Activated T-cell treated with anti-CD3 and anti-CD28 coated beads, Interleukin-2, amount 50 U/mL, for 48 hours (primary cell): ENCODE measurements at regions not wholly inside any gene's neighbourhood (a gene's known extent, or its start where the extent isn't known, plus 50 kb on each side); places are given as distances from the start of the nearest gene placed in this dataset.
A peak's percentile ranks its signal among the peaks of the same experiment; 100 is the strongest.
"Not testable (repeated sequence)": the region's sequence is repeated elsewhere in the genome, so short reads cannot be mapped to it uniquely, and the experiment has no call there.

Experiments used
- DNase-seq, 2 experiments: peaks; one replicate each; pipeline ENCODE4 v3.0.0-alpha.2; 2020

DNA sequence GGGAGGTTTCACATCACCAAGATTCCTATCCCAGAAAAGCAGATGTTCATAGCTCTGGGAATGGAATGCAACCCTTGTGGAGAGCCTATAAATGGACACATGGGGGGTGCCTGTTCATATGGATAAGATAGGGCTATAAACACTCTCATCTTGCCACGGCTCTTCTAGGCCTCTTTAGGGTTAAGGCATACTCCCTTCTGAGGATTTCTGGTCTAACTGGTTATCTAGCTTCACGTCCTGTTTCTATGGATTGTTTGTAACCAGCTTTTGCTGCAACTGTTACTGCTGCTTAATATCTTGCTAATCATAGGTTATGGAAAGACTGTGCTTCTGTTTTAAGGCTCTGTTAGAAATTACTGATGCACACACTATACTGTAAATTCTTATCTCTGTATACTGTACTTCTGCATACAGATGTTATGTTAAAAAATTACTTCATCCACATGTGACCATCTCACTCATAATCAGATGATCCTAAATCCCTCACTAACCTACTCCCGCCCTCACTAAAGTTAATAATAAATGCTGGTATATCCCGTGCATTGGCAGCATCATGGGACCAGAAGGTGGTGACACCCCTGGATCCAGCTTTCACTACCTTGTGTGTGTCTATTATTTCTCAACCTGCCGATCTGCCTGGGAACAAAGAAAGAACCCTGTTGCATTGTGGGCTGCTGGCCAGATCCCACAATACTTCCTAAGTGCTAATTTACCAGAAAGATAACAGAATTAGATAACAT, 68.7 kb downstream of the PRKAB2 start:
- not testable (repeated sequence) for DNase-seq

DNA sequence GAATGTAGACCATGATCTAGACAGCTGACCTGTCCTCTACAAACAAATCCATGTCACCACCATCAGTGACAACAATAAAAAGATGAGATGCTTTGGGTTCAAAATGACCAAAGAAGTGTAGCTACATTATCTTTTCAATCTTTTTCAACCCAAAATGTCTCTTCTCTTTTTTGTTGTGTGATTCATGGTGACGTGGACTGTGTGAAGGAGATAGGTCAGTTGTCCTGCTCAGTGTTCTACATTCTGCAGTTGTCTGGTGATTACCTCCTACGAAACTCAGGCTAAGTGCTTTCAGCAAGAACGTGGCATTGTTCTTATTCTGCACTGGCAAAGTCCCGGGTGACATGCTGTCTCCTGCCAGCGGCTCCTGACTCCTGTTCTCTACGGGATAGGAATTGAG, 73.1 kb downstream of the PRKAB2 start:
- no peak for DNase-seq

DNA sequence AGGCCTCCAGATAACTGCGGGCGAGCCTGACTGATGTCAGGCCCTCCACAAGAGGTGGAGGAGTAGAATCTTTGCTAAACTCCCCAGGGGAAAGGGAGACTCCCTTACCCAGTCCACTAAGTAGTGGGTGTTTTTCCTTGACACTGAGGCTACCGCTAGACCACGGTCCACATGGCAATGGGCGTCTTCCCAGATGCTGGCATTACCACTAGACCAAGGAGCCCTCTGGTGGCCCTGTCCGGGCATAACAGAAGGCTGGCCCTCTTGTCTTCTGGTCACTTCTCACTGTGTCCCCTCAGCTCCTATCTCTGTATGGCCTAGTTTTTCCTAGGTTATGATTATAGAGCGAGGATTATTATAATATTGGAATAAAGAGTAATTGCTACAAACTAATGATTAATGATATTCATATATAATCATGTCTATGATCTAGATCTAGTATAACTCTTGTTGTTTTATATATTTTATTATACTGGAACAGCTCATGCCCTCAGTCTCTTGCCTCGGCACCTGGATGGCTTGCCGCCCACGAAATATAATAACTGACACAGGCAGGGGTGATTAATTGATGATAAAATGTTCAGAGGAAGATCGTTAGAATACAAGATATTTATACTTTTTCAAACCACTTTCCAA, 73.8 kb downstream of the PRKAB2 start:
- peak; percentile 46 to 48 for DNase-seq

DNA sequence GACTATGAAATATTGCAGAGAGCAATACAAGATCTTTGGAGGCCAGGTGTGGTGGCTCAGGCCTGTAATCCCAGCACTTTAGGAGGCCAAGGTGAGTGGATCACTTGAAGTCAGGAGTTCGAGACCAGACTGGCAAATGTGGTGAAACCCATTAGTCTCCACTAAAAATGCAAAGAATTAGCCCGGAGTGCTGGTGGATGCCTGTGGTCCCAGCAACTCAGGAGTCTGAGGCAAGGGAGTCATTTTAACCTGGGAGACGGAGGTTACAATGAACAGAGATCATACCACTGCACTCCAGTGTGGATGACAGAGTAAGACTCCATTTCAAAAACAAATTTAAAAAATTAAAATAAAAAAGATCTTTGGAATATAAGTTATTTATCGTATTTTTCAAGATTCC, 76.6 kb downstream of the PRKAB2 start:
- DNase-seq, result no peak

DNA sequence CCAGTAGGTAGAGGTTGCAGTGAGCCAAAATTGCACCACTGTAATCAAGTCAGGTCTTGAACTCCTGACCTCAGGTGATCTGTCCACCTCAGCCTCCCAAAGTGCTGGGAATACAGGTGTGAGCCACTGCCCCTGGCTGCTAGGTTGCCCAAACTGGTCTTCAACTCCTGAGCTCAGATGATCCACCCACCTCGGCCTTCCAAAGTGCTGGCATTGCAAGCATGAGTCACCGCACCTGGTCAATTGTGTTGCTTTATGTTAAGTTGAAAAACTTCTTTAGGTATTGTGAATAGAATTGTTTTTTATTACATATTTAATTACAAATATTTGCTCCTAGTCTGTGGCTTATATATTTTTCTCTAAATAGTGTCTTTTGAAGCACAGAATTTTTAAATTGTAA, 80.5 kb downstream of the PRKAB2 start:
- DNase-seq, result no peak

DNA sequence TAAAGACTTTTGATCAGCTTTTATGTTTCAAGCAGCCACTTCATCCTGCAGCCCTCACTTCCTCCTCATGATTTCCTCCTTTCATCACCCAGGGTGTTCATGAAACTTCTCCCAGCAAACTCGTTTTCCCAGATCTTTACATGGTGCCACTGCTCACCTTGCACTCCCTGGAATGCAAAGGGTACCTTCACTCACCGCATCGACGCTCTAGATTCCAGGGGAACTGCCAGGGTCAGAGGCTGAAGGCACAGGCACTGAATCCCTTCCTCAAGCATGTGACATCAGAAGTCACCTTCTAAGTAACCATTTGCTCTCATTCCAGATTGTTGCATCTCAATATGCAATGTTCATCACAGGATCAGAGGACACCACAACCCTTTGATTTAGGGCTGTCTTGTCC, 82.8 kb downstream of the PRKAB2 start:
- no peak for DNase-seq

DNA sequence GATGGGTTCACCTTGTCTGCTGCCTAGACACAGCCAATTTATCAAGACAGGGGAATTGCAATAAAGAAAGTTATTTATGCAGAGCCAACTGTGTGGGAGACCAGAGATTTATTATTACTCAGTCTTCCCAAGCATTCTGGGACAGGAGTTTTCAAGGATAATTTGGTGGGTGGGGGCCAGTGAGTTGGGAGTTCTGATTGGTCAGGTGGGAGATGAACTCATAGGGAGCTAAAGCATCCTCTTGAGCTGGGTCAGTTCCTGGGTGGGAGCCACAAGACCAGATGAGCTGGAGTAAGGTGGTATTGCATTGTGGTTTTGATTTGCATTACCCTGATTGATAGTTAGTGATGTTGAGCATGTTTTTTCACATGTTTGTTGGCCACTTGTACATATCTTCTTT, 86.1 kb downstream of the PRKAB2 start:
- DNase-seq, result no peak

DNA sequence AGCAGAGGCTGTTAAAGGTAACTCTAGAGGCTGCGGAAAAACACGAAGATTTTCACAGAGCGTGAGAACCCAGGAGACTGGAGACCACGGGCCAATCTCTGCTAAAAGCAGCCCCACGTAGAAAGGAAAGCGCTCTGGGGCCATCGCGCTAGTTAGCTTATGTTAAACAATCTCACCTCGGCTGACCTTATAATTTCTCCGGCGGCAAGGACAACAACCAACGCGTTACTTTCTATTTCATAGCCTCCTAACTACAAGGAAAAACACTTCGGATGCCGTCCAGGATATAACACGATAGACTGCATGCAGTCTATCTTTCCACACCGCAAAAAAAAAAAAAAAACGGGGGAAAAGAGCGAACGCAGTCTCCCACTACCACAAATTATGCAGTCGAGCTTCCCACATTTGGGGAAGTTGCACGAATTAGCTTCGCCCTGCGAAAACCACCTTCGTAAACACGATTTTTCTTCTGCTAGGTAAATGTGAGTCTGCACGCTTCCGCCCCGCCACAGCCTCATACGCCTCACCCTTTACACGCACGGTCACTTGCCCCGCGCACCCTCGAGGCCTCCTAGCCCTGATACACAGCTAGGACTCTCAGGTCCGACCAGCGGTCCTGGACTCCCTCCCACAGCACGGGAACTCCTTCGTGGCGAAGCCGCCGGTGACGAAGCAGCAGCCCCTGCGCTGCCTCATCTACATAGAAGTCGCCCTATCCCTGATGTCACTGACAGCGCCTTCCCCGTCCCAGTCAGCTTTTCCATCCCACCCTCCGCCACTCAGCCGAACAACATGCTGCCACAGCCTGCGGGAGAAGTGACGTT, 87.8 kb downstream of the PRKAB2 start:
- DNase-seq, result peak; percentile 90 to 91

DNA sequence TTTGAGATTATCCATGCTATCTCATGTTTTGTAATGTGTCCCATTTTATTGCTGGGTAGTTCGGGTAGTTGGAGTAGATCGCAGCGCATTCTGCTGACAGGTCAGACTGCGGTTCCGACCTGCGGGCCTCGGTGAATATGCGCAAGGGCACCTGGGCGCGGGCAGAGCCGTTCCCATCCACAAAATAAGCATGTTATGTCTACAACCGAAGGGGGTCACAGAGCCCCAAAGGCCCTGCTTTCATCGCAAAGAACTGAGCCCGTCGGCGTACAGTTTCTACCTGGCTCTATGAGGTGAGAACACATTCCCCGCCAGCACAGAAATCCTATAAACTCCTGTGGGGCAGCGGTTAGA, 88.4 kb downstream of the PRKAB2 start:
- DNase-seq, result no peak

DNA sequence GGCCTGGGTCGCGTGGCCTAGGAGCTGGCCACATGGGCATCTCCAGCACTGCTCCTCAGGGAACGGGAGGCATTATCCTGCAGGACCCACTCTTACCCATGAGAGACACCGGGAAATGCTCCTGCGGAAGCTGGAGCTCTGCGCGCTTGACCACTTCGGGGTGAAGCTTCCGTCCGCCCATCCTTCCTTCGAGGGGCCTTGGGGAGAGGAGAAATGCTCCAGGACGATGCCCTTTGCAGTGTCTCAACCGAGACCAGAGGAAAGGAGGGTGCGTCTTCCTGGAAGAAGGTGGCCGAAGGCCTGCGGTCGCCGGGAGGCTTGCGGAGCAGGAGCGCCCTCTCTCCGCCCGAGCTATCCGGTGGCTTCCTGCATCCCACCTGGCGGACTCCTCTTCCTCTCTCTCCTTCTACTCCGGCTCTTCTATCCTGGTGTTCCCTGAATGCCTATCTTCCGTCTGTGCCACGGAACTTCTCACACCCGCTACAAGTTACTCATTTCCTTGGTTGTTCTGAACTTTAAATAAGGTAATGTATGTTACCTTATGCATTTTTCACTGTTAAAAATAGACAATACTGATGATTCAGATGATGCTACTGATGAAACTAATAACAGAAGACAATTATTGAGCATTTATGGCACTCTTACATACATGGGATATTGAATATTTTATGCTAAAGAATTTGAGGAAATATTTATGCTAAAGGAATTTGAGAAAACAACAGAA, 91.4 kb downstream of the PRKAB2 start:
- peak in 1 of 2 experiments; percentile 29 for DNase-seq

DNA sequence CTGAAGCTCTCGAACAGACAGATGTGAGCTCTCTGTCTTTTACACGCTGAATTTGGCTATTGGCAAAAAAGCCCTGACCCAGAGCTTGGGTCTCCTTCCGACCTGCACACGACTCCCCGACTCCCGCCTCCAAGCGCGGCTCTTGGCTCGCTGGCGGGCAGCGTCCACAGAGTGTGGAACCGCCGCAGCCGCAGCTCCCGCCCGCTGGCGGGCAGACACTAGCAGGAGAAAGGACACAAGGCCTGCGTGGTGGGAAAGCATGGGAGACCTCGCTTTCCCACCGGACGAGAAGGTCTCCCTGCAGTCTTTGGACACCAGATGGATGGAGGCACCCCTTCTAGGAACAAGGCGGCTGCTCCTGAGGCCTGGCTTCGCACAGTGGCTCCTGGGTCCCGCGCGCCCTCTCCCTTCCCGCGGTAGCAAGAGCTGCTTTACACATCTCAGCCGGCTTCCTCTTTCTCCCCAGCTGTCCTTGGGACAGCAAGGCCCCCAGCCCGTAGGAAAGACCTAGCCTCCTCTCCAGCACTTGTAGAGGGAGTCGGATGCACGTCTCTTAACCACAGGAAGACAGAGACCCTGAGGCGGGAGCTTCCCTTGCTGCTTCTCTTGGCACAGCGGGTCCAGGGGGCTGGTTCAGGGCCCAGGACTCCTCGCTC, 92.1 kb downstream of the PRKAB2 start:
- DNase-seq, result peak; percentile 40 to 45

DNA sequence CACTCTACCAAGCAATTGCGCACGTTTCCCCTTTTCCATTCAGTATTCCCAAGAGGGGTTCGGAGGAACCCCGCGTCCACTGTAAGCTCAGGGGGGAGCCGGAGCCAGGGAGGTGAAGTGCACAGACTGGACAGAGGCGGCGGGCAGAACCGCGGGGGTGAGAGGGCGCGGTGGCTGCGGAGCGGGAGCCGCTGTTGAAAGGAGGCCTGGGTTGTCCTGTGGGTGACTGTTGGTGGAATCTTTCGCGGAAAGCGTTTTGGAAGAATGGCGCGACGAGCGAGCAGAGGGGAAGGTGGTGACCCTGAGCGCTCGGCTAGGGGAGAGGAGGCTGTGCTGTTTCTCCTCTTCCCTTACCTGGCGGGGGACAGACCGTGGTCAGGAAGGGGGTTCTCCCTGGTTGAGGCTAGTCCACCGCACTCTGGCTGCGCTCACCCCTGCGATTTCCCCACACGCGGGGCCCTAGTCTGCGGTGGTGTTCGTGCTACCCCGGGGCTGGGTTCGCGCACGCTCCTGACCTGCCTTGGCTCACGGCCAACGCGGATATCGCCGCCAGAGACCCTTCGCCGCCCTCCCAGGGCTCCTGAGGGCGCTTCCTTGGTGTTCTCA, 92.8 kb downstream of the PRKAB2 start:
- DNase-seq, result peak in 1 of 2 experiments; percentile 36

DNA sequence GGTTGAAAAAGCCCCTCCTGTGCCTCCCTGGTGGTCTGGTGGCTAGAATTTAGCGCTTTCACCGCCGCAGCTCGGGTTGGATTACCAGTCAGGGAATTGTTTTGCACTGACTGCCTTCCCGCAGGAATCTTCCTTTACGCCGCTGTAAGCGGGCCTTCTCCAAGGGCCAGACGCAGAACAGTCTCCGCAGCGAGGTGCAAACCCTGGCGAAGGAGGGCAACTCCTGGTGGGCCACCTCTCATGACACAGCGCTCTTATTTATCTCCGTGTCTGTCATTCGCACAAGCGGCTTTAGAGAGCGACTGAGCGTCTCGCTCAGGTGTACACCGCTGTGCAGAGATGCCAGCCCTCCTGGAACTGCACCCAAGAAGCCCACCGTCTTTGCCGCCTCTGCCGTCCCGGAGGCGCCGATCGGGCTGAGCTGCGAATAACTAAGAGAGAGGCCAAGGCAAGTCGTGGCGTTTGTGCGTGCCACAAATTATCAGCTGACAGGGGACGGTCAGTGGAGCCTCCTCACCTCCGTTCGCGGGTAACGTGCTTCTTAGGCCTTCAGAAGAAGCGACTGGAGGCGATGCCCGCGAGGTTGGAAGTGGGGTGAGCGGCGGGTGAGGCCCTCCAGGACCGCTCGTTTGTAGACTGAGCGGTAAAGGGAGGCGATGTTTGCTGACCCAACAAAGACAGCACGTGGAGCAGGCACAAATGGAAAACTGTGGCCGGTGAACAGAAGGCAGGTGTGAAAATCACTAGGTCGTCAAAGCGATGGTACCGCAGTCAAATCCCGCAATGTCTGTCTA, 93.5 kb downstream of the PRKAB2 start:
- DNase-seq, result peak in 1 of 2 experiments; percentile 29

DNA sequence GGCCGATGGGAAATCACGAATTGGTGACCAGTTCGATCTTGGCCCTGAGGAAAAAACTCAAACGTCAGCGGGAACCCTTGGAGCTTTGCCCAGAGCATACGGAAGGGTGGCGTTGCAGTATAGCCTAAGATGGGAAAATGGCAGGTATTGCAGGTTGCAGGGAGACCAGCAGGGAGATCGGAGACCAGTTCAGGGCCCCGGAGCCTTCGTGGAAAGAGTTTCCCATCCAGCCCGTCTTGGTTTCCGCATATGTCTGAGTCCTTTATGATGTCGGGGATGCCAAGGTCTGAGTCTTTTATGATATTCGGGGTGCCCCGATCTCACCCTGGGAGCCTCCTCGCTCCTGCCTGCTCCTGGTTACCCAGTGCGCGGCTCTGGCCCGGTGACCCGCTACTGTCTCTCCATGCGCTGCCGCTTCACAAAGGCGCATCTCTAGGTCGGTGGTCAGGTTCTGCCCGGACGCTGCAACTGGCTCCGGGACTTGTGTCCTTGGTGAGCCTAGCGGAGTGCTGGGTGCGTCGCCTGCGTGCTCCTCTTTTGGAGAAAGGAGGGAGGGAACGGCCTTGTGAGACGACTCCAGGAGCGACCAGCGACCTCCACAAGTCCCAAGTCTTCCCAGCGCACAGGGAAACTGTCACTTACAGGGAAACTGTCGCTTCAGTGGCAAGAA, 94.2 kb downstream of the PRKAB2 start:
- peak in 1 of 2 experiments; percentile 23 for DNase-seq

DNA sequence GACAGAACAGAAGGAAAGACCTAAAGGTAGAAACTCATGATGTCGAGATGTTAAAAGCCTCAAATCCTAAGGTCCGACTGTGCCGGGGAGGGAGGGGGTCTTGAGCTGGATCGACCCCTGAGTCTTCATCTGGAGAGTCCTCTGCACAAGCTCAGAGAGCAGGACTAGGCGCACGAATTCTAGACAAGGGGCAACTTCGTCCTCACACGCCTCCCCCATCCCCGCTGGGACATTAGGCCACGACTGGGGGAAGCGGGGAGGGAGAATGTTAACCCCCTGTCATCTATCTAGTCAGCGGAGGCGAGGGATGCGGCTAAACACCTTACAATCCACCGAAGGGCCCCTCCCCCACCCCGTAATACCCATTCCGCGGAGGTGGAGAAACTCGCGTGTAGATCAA, 94.7 kb downstream of the PRKAB2 start:
- DNase-seq, result no peak

DNA sequence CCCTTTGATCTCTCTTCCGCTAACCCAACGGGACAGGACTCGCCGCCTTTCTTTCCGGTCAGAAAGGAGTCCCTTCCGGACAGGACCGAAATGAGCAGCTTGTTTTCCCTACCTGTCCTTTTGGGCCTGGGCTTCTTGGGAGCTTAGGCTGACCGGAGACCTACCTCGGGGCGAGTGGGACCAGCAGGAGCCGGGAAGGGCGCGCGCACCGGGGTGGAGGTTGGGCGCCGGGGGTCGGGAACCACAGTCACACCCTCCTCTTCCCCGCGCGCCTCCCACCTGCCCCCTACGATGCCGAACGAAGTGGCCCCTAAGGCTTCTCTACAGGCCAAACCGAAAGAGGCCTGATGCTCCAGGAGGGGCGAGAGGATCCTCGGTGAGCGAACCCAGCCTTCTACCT, 95.2 kb downstream of the PRKAB2 start:
- no peak for DNase-seq

DNA sequence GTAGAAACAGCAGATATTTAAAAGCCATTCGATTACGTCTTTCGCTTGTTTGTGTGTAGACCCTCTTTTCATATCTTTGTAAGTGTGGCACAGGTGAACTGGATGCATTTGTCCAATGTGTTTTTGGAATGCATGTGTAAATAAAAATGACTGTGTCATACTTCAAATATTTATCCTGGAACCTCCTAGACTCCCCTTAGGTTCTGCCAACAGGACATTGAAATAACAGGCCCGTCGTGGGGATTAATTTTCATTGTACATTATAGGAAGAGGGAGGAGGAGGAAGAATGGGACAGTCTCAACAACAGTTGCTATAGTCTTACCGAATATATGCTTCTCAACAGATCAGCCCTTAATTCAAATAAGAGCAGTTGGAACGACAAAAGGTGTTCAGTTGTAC, 95.8 kb downstream of the PRKAB2 start:
- DNase-seq, result no peak

DNA sequence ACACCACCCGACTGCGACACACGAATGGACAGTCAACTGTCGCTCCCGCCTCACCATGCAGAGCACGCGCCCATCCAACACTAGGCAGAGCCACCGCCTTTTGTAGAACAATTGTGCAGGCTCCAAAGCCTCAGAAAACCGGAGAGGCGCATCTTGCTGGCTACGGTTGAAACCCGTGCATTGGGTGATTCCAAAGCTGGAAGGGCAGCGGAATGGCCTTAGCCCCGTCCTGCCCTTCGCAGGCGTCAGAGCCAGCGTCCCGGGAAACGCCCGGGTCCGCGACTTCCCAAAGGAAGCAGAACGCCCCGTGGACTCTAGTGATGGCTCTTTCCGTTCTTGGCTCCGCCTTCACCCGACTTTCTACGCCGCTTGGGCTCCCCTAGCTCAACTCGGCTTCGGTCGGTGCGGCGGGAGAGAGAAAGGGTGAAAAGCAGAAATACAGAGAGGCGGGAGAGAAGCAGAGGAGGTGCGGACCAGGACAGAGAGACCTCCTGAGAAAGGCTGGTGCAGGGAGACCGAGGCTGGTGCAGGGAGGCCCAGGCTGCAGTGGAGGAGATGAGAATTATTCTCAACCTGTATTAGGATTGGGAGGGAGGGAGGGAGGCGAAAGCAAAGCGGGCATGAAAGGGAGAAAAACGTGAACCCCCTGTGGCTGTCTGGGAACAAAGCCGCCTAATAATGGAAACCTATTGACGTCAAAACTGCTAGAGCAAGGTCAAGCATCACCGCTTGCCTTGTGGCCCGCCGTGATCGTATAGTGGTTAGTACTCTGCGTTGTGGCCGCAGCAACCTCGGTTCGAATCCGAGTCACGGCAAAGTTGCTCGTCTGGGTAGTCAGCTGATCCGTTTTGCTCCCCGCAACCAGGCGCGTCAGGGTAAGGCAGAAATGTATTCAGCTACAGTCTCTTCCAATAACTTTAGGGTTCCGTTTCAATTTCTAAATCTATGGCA, 99.5 kb downstream of the PRKAB2 start:
- DNase-seq, result peak; percentile 51 to 54

DNA sequence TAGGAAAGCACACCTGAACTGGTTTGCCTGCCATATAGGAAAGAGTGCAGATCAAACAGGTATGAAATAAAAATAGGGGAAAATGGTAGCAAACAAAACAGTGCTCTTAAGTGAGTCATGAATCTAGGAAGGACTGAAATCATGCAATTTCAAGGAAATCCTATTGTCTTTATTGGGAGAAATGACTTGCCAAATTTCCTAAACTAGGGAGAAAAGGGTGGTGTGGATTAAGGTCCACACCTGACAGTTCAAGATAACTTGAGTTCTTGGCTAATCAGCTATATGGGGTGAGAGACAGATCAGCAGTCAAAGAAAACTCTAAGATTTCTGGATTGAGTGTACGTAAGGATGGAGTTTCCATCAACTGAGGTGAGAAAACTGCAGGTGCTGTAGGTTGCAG, 101.1 kb downstream of the PRKAB2 start:
- no peak for DNase-seq

DNA sequence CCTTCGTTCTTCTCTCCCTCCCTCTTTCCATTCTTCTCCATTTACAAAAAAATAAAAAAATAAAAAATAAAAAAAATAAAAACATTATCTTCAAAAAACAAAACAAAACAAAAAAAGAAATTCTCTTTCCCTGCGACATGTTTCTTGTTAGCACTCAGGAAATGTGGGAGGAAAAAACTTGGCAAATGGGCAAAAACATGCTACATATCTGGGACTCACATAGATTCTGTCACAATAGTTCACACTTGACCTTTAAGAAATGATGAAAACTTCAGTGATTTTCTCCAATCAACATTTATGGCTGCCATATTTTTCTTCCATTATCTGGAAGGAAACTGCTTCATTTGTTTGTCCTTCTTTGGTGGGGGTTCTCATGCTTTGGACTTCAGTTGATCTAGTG, 109.3 kb downstream of the PRKAB2 start:
- no peak for DNase-seq
